SK-N-SH (cell line): ENCODE measurements at regions not wholly inside any gene's neighbourhood (a gene's known extent, or its start where the extent isn't known, plus 50 kb on each side); places are given as distances from the start of the nearest gene placed in this dataset.

ENCODE experiments used
- EP300 ChIP-seq, 2 experiments: IDR thresholded peaks; 2 replicates each; pipeline versions ENCODE4 v1.4.0 to v1.6.1; 2012; ENCODE audit warnings: borderline replicate concordance in 1 of 2, low read depth in 1 of 2, low read length in 1 of 2
- GABPA ChIP-seq: IDR thresholded peaks from 2 replicates; pipeline ENCODE4 v1.4.0; 2012; ENCODE audit warnings: low read depth, mild to moderate bottlenecking
- IRF3 ChIP-seq: fragments of 150-350 bp; IDR thresholded peaks from 2 replicates; pipeline ENCODE4 v1.6.1; 2016; ENCODE audit warnings: mild to moderate bottlenecking, low read depth, low read length
- NRF1 ChIP-seq: IDR thresholded peaks from 2 replicates; pipeline ENCODE4 v1.6.1; 2012; ENCODE audit warnings: low read depth, mild to moderate bottlenecking, low read length
- POLR2AphosphoS5 ChIP-seq: IDR thresholded peaks from 2 replicates; pipeline ENCODE4 v1.6.1; 2012; ENCODE audit warnings: low read depth, low read length
- REST ChIP-seq: IDR thresholded peaks from 2 replicates; pipeline ENCODE4 v1.6.1; 2012; ENCODE audit warnings: mild to moderate bottlenecking, low read depth, low read length, moderate library complexity
- RXRA ChIP-seq: IDR thresholded peaks from 2 replicates; pipeline ENCODE4 v1.4.0; 2012; ENCODE audit warnings: low read depth, mild to moderate bottlenecking, borderline replicate concordance
- SIN3A ChIP-seq: IDR thresholded peaks from 2 replicates; pipeline ENCODE4 v1.6.1; 2012; ENCODE audit warnings: low read depth, mild to moderate bottlenecking, low read length, moderate library complexity, borderline replicate concordance
- SMC3 ChIP-seq: IDR thresholded peaks from 2 replicates; pipeline ENCODE4 v1.6.1; 2012; ENCODE audit warnings: low read depth, low read length, improper control_type of control experiment
- YY1 ChIP-seq: IDR thresholded peaks from 2 replicates; pipeline ENCODE4 v1.4.0; 2012; ENCODE audit warnings: low read depth, mild to moderate bottlenecking
- TF ChIP-seq, protein P1 (sequence below): fragments of 200-600 bp; sonication (generic); IDR thresholded peaks from 2 replicates; pipeline ENCODE4 v1.6.1; 2017; ENCODE audit warnings: antibody characterized with exemption, mild to moderate bottlenecking, moderate library complexity
- TF ChIP-seq, protein P2 (sequence below): fragments of 150-350 bp; IDR thresholded peaks from 2 replicates; pipeline ENCODE4 v1.6.1; 2017; ENCODE audit warnings: antibody characterized with exemption, low read length, low read depth, borderline replicate concordance

- TF ChIP-seq POLR2AphosphoS5, result no peak
- TF ChIP-seq, protein P1, sequence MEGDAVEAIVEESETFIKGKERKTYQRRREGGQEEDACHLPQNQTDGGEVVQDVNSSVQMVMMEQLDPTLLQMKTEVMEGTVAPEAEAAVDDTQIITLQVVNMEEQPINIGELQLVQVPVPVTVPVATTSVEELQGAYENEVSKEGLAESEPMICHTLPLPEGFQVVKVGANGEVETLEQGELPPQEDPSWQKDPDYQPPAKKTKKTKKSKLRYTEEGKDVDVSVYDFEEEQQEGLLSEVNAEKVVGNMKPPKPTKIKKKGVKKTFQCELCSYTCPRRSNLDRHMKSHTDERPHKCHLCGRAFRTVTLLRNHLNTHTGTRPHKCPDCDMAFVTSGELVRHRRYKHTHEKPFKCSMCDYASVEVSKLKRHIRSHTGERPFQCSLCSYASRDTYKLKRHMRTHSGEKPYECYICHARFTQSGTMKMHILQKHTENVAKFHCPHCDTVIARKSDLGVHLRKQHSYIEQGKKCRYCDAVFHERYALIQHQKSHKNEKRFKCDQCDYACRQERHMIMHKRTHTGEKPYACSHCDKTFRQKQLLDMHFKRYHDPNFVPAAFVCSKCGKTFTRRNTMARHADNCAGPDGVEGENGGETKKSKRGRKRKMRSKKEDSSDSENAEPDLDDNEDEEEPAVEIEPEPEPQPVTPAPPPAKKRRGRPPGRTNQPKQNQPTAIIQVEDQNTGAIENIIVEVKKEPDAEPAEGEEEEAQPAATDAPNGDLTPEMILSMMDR, result no peak
- TF ChIP-seq IRF3, result no peak
- TF ChIP-seq REST, result no peak
- TF ChIP-seq EP300 (IDR thresholded peaks at IDR 0.05; ENCODE audit: borderline replicate concordance in 1 of 2, low read depth in 1 of 2, low read length in 1 of 2), result no peak
- TF ChIP-seq NRF1, result no peak
- TF ChIP-seq YY1, result no peak
- TF ChIP-seq GABPA, result no peak
- TF ChIP-seq, protein P2, sequence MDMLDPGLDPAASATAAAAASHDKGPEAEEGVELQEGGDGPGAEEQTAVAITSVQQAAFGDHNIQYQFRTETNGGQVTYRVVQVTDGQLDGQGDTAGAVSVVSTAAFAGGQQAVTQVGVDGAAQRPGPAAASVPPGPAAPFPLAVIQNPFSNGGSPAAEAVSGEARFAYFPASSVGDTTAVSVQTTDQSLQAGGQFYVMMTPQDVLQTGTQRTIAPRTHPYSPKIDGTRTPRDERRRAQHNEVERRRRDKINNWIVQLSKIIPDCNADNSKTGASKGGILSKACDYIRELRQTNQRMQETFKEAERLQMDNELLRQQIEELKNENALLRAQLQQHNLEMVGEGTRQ, result no peak
- TF ChIP-seq SMC3, result no peak
- TF ChIP-seq SIN3A, result no peak
- TF ChIP-seq RXRA, result no peak
Observed at GRCh38 chr4:180994722-180995121, 1248.5 kb upstream of the TENM3 start.
